Adrenal gland (tissue), 5 donors: ENCODE measurements at regions not wholly inside any gene's neighbourhood (a gene's known extent, or its start where the extent isn't known, plus 50 kb on each side); places are given as distances from the start of the nearest gene placed in this dataset.

Experiments
- POLR2A ChIP-seq, 2 donors: fragments of 450-650 bp; IDR thresholded peaks; one replicate each; pipeline ENCODE4 v1.6.1; 2017; ENCODE audit warnings: antibody characterized with exemption in 2 of 2, mild to moderate bottlenecking in 2 of 2, moderate library complexity in 1 of 2
- TF ChIP-seq, protein P1 (sequence below), 6 experiments: fragments of 450-650 bp in 4 of 6; fragments of 200-600 bp in 2 of 6; sonication (generic) in 1 of 6; IDR thresholded peaks; 1 replicate in 5 of 6; 2 replicates in 1 of 6; pipeline versions ENCODE4 v1.5.1 to v1.8.0; 2016 to 2021; ENCODE audit warnings: antibody characterized with exemption in 6 of 6, mild to moderate bottlenecking in 2 of 6, moderate library complexity in 1 of 6
- donor health status: DM: no; HTN: no; CAD: no.

DNA sequence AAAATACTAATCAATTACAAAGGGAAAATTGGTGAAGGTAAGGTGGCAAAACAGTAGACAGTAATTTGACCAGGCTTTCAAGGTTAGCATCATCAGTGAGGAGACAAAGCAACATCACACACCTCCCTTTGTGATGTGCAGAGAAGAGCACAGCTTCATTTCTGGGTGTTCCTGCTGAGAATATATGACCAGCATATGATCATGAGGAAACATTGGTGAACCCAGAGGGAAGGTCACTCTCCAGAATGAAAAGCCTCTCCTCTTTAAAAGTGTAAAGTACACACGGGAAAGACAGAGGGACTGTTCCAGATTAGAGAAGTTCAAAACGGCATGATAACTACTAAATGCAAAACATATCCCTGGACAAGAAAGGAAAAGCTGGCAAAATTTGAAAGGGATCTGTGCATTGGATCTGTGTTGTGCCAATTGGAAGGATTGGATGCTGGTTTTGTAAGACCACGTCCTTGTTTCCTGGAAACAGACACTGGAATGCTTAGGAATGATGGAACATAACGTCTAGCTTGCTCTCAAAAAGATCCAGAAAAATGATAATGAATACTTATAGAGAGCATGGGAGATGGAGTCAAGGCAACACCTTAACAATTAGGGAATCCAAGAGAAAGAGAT, 80.6 kb upstream of the MITF start:
- TF ChIP-seq, protein P1, sequence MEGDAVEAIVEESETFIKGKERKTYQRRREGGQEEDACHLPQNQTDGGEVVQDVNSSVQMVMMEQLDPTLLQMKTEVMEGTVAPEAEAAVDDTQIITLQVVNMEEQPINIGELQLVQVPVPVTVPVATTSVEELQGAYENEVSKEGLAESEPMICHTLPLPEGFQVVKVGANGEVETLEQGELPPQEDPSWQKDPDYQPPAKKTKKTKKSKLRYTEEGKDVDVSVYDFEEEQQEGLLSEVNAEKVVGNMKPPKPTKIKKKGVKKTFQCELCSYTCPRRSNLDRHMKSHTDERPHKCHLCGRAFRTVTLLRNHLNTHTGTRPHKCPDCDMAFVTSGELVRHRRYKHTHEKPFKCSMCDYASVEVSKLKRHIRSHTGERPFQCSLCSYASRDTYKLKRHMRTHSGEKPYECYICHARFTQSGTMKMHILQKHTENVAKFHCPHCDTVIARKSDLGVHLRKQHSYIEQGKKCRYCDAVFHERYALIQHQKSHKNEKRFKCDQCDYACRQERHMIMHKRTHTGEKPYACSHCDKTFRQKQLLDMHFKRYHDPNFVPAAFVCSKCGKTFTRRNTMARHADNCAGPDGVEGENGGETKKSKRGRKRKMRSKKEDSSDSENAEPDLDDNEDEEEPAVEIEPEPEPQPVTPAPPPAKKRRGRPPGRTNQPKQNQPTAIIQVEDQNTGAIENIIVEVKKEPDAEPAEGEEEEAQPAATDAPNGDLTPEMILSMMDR (IDR thresholded peaks at IDR 0.05), result no peak
- TF ChIP-seq POLR2A (IDR thresholded peaks at IDR 0.05), result no peak
